KOPT-K1 (cell line): ENCODE measurements at regions not wholly inside any gene's neighbourhood (a gene's known extent, or its start where the extent isn't known, plus 50 kb on each side); places are given as distances from the start of the nearest gene placed in this dataset.
"Not testable (repeated sequence)": the region's sequence is repeated elsewhere in the genome, so short reads cannot be mapped to it uniquely, and the experiment has no call there.

Experiments used
- H3K27ac ChIP-seq: fragments of 200-600 bp; sonication (generic); 2 replicates; pipeline ENCODE4 v1.5.1; 2016; ENCODE audit warnings: antibody characterized with exemption, mild to moderate bottlenecking, low read depth, low read length; ENCODE audit not compliant: poor library complexity, severe bottlenecking
- H3K36me3 ChIP-seq: fragments of 200-600 bp; sonication (generic); 2 replicates; pipeline ENCODE4 v1.5.1; 2017; ENCODE audit warnings: antibody characterized with exemption, mild to moderate bottlenecking, low read length, moderate library complexity; ENCODE audit not compliant: insufficient read depth
- H3K9me3 ChIP-seq: fragments of 200-600 bp; sonication (generic); 2 replicates; pipeline ENCODE4 v1.5.1; 2017; ENCODE audit warnings: antibody characterized with exemption, low read length, mild to moderate bottlenecking; ENCODE audit not compliant: insufficient read depth, poor library complexity, severe bottlenecking

- Histone ChIP-seq H3K27ac (no peak overlapping the region), H3K36me3 (no peaks in the 10 kb centered on the region), H3K9me3 (no peaks in the 10 kb centered on the region)
Measured at GRCh38 chr4:124152132-124152531, 560.4 kb downstream of the ANKRD50 start.

GRCh38 chr4:124155239-124155638 is 557.3 kb downstream of the ANKRD50 start:
- Histone ChIP-seq H3K27ac (no peak overlapping the region), H3K9me3 (no peaks in the 10 kb centered on the region), H3K36me3 (no peaks in the 10 kb centered on the region)

GRCh38 chr4:124157396-124158083 is 555.0 kb downstream of the ANKRD50 start:
- H3K9me3 ChIP-seq, result no peaks in the 10 kb centered on the region
- no peak overlapping the region for H3K27ac ChIP-seq
- H3K36me3 ChIP-seq, result no peaks in the 10 kb centered on the region

GRCh38 chr4:124163401-124163800 is 549.1 kb downstream of the ANKRD50 start:
- no peaks in the 10 kb centered on the region for H3K36me3 ChIP-seq
- H3K27ac ChIP-seq, result no peak overlapping the region
- H3K9me3 ChIP-seq, result no peaks in the 10 kb centered on the region

GRCh38 chr4:124167602-124168001 is 544.9 kb downstream of the ANKRD50 start:
- no peak overlapping the region for H3K27ac ChIP-seq
- no peaks in the 10 kb centered on the region for H3K36me3 ChIP-seq
- H3K9me3 ChIP-seq, result no peaks in the 10 kb centered on the region

- not testable (repeated sequence) for H3K9me3 ChIP-seq, H3K36me3 ChIP-seq, H3K27ac ChIP-seq
Measured at GRCh38 chr4:124169524-124169923, 543.0 kb downstream of the ANKRD50 start.

- Histone ChIP-seq H3K36me3 (no peaks in the 10 kb centered on the region), H3K27ac (no peak overlapping the region), H3K9me3 (no peaks in the 10 kb centered on the region)
Measured at GRCh38 chr4:124173912-124174311, 538.6 kb downstream of the ANKRD50 start.

GRCh38 chr4:124177647-124178425 is 534.7 kb downstream of the ANKRD50 start:
- H3K27ac ChIP-seq, result no peak overlapping the region
- no peaks in the 10 kb centered on the region for H3K9me3 ChIP-seq
- H3K36me3 ChIP-seq, result no peaks in the 10 kb centered on the region

- H3K27ac ChIP-seq, result no peak overlapping the region
- H3K36me3 ChIP-seq, result no peaks in the 10 kb centered on the region
- H3K9me3 ChIP-seq, result no peaks in the 10 kb centered on the region
Measured at GRCh38 chr4:124178449-124179021, 534.0 kb downstream of the ANKRD50 start.

- Histone ChIP-seq H3K36me3 (no peaks in the 10 kb centered on the region), H3K27ac (no peak overlapping the region), H3K9me3 (no peaks in the 10 kb centered on the region)
Measured at GRCh38 chr4:124179506-124180186, 532.9 kb downstream of the ANKRD50 start.

GRCh38 chr4:124181039-124181438 is 531.5 kb downstream of the ANKRD50 start:
- Histone ChIP-seq H3K9me3 (no peaks in the 10 kb centered on the region), H3K36me3 (no peaks in the 10 kb centered on the region), H3K27ac (no peak overlapping the region)

GRCh38 chr4:124183231-124183630 is 529.3 kb downstream of the ANKRD50 start:
- Histone ChIP-seq H3K36me3 (no peaks in the 10 kb centered on the region), H3K27ac (no peak overlapping the region), H3K9me3 (no peaks in the 10 kb centered on the region)

- Histone ChIP-seq H3K27ac (no peak overlapping the region), H3K9me3 (no peaks in the 10 kb centered on the region), H3K36me3 (no peaks in the 10 kb centered on the region)
Measured at GRCh38 chr4:124183926-124184325, 528.6 kb downstream of the ANKRD50 start.

GRCh38 chr4:124184792-124185191 is 527.7 kb downstream of the ANKRD50 start:
- Histone ChIP-seq H3K9me3 (no peaks in the 10 kb centered on the region), H3K27ac (no peak overlapping the region), H3K36me3 (no peaks in the 10 kb centered on the region)

GRCh38 chr4:124188595-124188994 is 523.9 kb downstream of the ANKRD50 start:
- Histone ChIP-seq H3K27ac (no peak overlapping the region), H3K36me3 (no peaks in the 10 kb centered on the region), H3K9me3 (no peaks in the 10 kb centered on the region)
